Stomach (tissue), 4 donors: ENCODE measurements at regions not wholly inside any gene's neighbourhood (a gene's known extent, or its start where the extent isn't known, plus 50 kb on each side); places are given as distances from the start of the nearest gene placed in this dataset.

Experiments used
- EP300 ChIP-seq: sonication (generic); formaldehyde crosslinking; IDR thresholded peaks from one replicate; pipeline ENCODE4 v1.6.1; 2017; ENCODE audit warnings: antibody characterized with exemption
- TF ChIP-seq, protein P1 (sequence below), 7 experiments: fragments of 450-650 bp in 4 of 7; fragments of 200-600 bp in 3 of 7; sonication (generic) in 3 of 7; IDR thresholded peaks; one replicate each; pipeline ENCODE4 v1.5.1; 2016 to 2019; ENCODE audit warnings: antibody characterized with exemption in 7 of 7, control low read depth in 2 of 7, mild to moderate bottlenecking in 1 of 7

DNA sequence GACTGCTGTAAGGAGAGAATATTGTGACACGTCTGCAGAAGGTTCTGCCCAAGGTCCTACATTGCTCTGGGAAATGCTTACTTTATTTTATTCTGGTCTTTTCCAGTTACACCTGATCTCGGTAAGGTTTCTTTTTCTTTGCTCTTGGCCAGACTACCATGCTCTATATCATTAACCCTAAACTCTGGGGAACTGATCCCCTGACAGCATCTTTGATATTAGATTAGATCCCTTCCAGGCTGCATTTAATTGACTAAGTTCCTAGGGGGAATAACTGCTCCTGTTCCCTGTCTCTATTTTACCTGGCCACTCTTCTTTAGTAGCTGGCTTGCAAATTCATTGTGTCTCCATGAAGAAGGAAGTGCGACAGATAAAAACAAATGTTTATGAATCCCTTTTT, 243.5 kb downstream of the MAT2B start:
- TF ChIP-seq EP300 = no peak
- TF ChIP-seq, protein P1, sequence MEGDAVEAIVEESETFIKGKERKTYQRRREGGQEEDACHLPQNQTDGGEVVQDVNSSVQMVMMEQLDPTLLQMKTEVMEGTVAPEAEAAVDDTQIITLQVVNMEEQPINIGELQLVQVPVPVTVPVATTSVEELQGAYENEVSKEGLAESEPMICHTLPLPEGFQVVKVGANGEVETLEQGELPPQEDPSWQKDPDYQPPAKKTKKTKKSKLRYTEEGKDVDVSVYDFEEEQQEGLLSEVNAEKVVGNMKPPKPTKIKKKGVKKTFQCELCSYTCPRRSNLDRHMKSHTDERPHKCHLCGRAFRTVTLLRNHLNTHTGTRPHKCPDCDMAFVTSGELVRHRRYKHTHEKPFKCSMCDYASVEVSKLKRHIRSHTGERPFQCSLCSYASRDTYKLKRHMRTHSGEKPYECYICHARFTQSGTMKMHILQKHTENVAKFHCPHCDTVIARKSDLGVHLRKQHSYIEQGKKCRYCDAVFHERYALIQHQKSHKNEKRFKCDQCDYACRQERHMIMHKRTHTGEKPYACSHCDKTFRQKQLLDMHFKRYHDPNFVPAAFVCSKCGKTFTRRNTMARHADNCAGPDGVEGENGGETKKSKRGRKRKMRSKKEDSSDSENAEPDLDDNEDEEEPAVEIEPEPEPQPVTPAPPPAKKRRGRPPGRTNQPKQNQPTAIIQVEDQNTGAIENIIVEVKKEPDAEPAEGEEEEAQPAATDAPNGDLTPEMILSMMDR (IDR thresholded peaks at IDR 0.05) = no peak
